DOHH2 (cell line): ENCODE measurements at regions not wholly inside any gene's neighbourhood (a gene's known extent, or its start where the extent isn't known, plus 50 kb on each side); places are given as distances from the start of the nearest gene placed in this dataset.

Source experiments
- EZH2phosphoT487 ChIP-seq: fragments of 200-600 bp; sonication (generic); IDR thresholded peaks from 2 replicates; pipeline ENCODE4 v1.6.1; 2017; ENCODE audit warnings: borderline replicate concordance, mild to moderate bottlenecking, antibody characterized with exemption, low read length, moderate library complexity, mixed read lengths
- TF ChIP-seq, protein P1 (sequence below): fragments of 200-600 bp; sonication (generic); IDR thresholded peaks from one replicate; pipeline ENCODE4 v1.5.1; 2014; ENCODE audit warnings: antibody characterized with exemption, mild to moderate bottlenecking, low read depth, low read length; ENCODE audit not compliant: poor library complexity, severe bottlenecking

GRCh38 chr16:86632944-86633343 lies 54.6 kb downstream of the FOXL1 start:
- TF ChIP-seq, protein P1, sequence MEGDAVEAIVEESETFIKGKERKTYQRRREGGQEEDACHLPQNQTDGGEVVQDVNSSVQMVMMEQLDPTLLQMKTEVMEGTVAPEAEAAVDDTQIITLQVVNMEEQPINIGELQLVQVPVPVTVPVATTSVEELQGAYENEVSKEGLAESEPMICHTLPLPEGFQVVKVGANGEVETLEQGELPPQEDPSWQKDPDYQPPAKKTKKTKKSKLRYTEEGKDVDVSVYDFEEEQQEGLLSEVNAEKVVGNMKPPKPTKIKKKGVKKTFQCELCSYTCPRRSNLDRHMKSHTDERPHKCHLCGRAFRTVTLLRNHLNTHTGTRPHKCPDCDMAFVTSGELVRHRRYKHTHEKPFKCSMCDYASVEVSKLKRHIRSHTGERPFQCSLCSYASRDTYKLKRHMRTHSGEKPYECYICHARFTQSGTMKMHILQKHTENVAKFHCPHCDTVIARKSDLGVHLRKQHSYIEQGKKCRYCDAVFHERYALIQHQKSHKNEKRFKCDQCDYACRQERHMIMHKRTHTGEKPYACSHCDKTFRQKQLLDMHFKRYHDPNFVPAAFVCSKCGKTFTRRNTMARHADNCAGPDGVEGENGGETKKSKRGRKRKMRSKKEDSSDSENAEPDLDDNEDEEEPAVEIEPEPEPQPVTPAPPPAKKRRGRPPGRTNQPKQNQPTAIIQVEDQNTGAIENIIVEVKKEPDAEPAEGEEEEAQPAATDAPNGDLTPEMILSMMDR, result no peak
- no peak for TF ChIP-seq EZH2phosphoT487
